Neural progenitor cell (in vitro differentiated cells): ENCODE measurements at regions not wholly inside any gene's neighbourhood (a gene's known extent, or its start where the extent isn't known, plus 50 kb on each side); places are given as distances from the start of the nearest gene placed in this dataset.

Source experiments
- DNase-seq: peaks from one replicate; pipeline ENCODE4 v3.0.0-alpha.2; 2016; ENCODE audit warnings: low spot score
- H2AFZ ChIP-seq: fragments of 200-600 bp; sonication (generic); replicated peaks from 2 replicates; pipeline ENCODE4 v1.6.1; 2016; ENCODE audit warnings: antibody characterized with exemption
- H3F3A ChIP-seq: fragments of 200-600 bp; sonication (generic); 2 replicates; pipeline ENCODE4 v1.6.1; 2016; ENCODE audit warnings: antibody characterized with exemption, low read depth
- H3K27ac ChIP-seq: fragments of 200-600 bp; sonication (generic); 2 replicates; pipeline ENCODE4 v1.5.1; 2016; ENCODE audit warnings: mild to moderate bottlenecking
- H3K27me3 ChIP-seq: fragments of 200-600 bp; sonication (generic); 2 replicates; pipeline ENCODE4 v1.6.1; 2016; ENCODE audit warnings: mild to moderate bottlenecking, moderate library complexity
- H3K36me3 ChIP-seq: fragments of 200-600 bp; sonication (generic); 2 replicates; pipeline ENCODE4 v1.5.1; 2016
- H3K4me1 ChIP-seq: fragments of 200-600 bp; sonication (generic); 2 replicates; pipeline ENCODE4 v1.6.1; 2016; ENCODE audit warnings: mixed run types
- H3K4me2 ChIP-seq: fragments of 200-600 bp; sonication (generic); 2 replicates; pipeline ENCODE4 v1.6.1; 2016
- H3K4me3 ChIP-seq: fragments of 200-600 bp; sonication (generic); 2 replicates; pipeline ENCODE4 v1.5.1; 2016
- H3K79me2 ChIP-seq: fragments of 200-600 bp; sonication (generic); 2 replicates; pipeline ENCODE4 v1.6.1; 2016; ENCODE audit warnings: low read depth
- H3K9ac ChIP-seq: fragments of 200-600 bp; sonication (generic); 2 replicates; pipeline ENCODE4 v1.6.1; 2016
- H3K9me3 ChIP-seq: fragments of 200-600 bp; sonication (generic); 2 replicates; pipeline ENCODE4 v1.5.1; 2016; ENCODE audit warnings: low read depth
- H4K20me1 ChIP-seq: fragments of 200-600 bp; sonication (generic); 2 replicates; pipeline ENCODE4 v1.6.1; 2016; ENCODE audit warnings: low read depth
- H3K27ac Mint-ChIP-seq: 3 replicates; pipeline ENCODE4 v1.8.0; 2021; ENCODE audit warnings: mixed read lengths
- H3K27me3 Mint-ChIP-seq: 2 replicates; pipeline ENCODE4 v1.8.0; 2022; ENCODE audit warnings: low read depth, mild to moderate bottlenecking, inconsistent platforms, moderate library complexity, mixed read lengths; ENCODE audit not compliant: insufficient read depth
- H3K36me3 Mint-ChIP-seq: 3 replicates; pipeline ENCODE4 v1.8.0; 2021; ENCODE audit warnings: mixed read lengths
- H3K4me1 Mint-ChIP-seq: 3 replicates; pipeline ENCODE4 v1.8.0; 2021; ENCODE audit warnings: mixed read lengths
- H3K4me3 Mint-ChIP-seq: 3 replicates; pipeline ENCODE4 v1.8.0; 2021; ENCODE audit warnings: mild to moderate bottlenecking, moderate library complexity, mixed read lengths
- H3K9me3 Mint-ChIP-seq: 3 replicates; pipeline ENCODE4 v1.8.0; 2020; ENCODE audit warnings: mixed read lengths
- CTCF ChIP-seq: fragments of 200-600 bp; sonication (generic); IDR thresholded peaks from 2 replicates; pipeline ENCODE4 v1.5.1; 2017; ENCODE audit warnings: antibody characterized with exemption, mild to moderate bottlenecking
- EZH2 ChIP-seq: fragments of 200-600 bp; sonication (generic); IDR thresholded peaks from 2 replicates; pipeline ENCODE4 v1.6.1; 2017; ENCODE audit warnings: antibody characterized with exemption, mild to moderate bottlenecking, moderate library complexity
- EZH2phosphoT487 ChIP-seq: fragments of 200-600 bp; sonication (generic); IDR thresholded peaks from 2 replicates; pipeline ENCODE4 v1.6.1; 2017; ENCODE audit warnings: antibody characterized with exemption

- H2AFZ ChIP-seq: no peak overlapping the region
- no peak overlapping the region for H3K9ac ChIP-seq
- no peaks in the 10 kb centered on the region for H3K79me2 ChIP-seq
- H4K20me1 ChIP-seq: no peaks in the 10 kb centered on the region
- peaks cover 8% of the 10 kb centered on the region for H3K9me3 Mint-ChIP-seq
- H3K4me2 ChIP-seq: no peak overlapping the region
- H3K4me3 Mint-ChIP-seq: no peak overlapping the region
- H3K27me3 ChIP-seq: no peaks in the 10 kb centered on the region
- H3K4me1 Mint-ChIP-seq: no peaks in the 10 kb centered on the region
- no peak for TF ChIP-seq CTCF
- TF ChIP-seq EZH2: no peak
- TF ChIP-seq EZH2phosphoT487: no peak
- H3K27ac ChIP-seq: no peak overlapping the region
- no peaks in the 10 kb centered on the region for H3K36me3 ChIP-seq
- no peak for DNase-seq
- no peak overlapping the region for H3K4me3 ChIP-seq
- H3K9me3 ChIP-seq: no peaks in the 10 kb centered on the region
- no peaks in the 10 kb centered on the region for H3F3A ChIP-seq
- no peak overlapping the region for H3K27ac Mint-ChIP-seq
- H3K27me3 Mint-ChIP-seq: peaks cover 4% of the 10 kb centered on the region
- H3K36me3 Mint-ChIP-seq: no peaks in the 10 kb centered on the region
- H3K4me1 ChIP-seq: peaks cover 2% of the 10 kb centered on the region
Measured at GRCh38 chr3:176896640-176897039, 300.6 kb downstream of the TBL1XR1 start.

- H3K4me1 ChIP-seq: no peaks in the 10 kb centered on the region
- H3K9me3 ChIP-seq: no peaks in the 10 kb centered on the region
- no peaks in the 10 kb centered on the region for H4K20me1 ChIP-seq
- no peak overlapping the region for H3K27ac ChIP-seq
- H3K79me2 ChIP-seq: no peaks in the 10 kb centered on the region
- H3K4me3 ChIP-seq: no peak overlapping the region
- no peak overlapping the region for H3K27ac Mint-ChIP-seq
- no peak overlapping the region for H3K4me2 ChIP-seq
- no peaks in the 10 kb centered on the region for H3K36me3 ChIP-seq
- no peak overlapping the region for H2AFZ ChIP-seq
- TF ChIP-seq EZH2 (no peak), EZH2phosphoT487 (no peak), CTCF (no peak)
- peaks cover 4% of the 10 kb centered on the region for H3K27me3 Mint-ChIP-seq
- no peak overlapping the region for H3K9ac ChIP-seq
- H3K9me3 Mint-ChIP-seq: peaks cover 8% of the 10 kb centered on the region
- no peaks in the 10 kb centered on the region for H3K4me1 Mint-ChIP-seq
- no peaks in the 10 kb centered on the region for H3F3A ChIP-seq
- DNase-seq: no peak
- H3K36me3 Mint-ChIP-seq: no peaks in the 10 kb centered on the region
- no peaks in the 10 kb centered on the region for H3K27me3 ChIP-seq
- H3K4me3 Mint-ChIP-seq: no peak overlapping the region
Measured at GRCh38 chr3:176896165-176896564, 301.1 kb downstream of the TBL1XR1 start.

GRCh38 chr3:176879710-176880109 lies 317.6 kb downstream of the TBL1XR1 start:
- Histone ChIP-seq H3K36me3 (no peaks in the 10 kb centered on the region), H4K20me1 (no peaks in the 10 kb centered on the region), H3K9ac (no peak overlapping the region), H3K27ac (no peak overlapping the region), H2AFZ (no peak overlapping the region), H3K4me2 (no peak overlapping the region), H3K27me3 (no peaks in the 10 kb centered on the region), H3K4me1 (no peaks in the 10 kb centered on the region), H3K79me2 (no peaks in the 10 kb centered on the region), H3F3A (no peaks in the 10 kb centered on the region), H3K4me3 (no peak overlapping the region), H3K9me3 (no peaks in the 10 kb centered on the region)
- Mint-ChIP-seq H3K27ac (no peak overlapping the region), H3K36me3 (peaks cover 2% of the 10 kb centered on the region), H3K27me3 (no peaks in the 10 kb centered on the region), H3K4me1 (no peaks in the 10 kb centered on the region), H3K9me3 (peaks cover 18% of the 10 kb centered on the region), H3K4me3 (no peak overlapping the region)
- DNase-seq: no peak
- TF ChIP-seq EZH2: no peak
- TF ChIP-seq CTCF: no peak
- TF ChIP-seq EZH2phosphoT487: no peak
